NB4 (cell line): ENCODE measurements at regions not wholly inside any gene's neighbourhood (a gene's known extent, or its start where the extent isn't known, plus 50 kb on each side); places are given as distances from the start of the nearest gene placed in this dataset.

Experiments
- POLR2A ChIP-seq: IDR thresholded peaks from 2 replicates; pipeline ENCODE4 v1.6.1; 2011; ENCODE audit warnings: mild to moderate bottlenecking; ENCODE audit not compliant: insufficient read length; ENCODE audit errors: extremely low read depth
- TF ChIP-seq, protein P1 (sequence below): IDR thresholded peaks from one replicate; pipeline ENCODE4 v1.5.1; 2012; ENCODE audit warnings: low read depth, low read length

DNA sequence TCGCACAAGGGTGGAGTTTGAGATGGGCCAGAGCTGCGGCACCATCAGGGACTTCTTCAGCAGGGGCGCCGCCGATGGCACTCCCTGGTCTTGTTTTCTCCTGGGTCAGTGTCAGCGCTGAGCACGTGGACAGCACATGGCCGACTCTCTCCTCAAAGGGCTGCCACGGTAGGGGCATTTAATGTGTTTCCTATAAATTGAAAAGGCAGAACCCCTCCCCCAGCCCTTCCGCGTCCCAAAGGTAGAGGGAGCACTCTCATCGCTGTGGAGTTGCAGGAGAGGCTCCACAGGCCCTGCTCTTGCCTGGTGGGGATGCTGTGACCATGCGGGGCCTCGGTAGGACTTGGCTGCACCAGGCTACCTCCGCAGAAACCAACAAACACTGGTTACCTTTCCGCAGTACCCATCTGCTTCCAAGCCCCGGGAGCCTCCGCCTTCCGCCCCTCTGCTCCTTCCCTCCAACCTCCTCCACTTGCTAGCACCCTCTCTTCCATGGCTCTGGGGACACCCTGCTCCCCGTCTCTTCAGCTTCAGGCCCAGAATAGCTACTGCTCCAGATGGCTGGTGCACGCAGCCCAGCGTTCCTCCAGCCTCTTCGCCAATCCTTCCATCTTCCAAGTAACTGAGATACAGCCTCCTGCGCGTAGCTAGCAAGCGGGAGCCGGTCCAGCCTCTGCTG lies 166.3 kb upstream of the ADCY1 start:
- TF ChIP-seq POLR2A: no peak
- TF ChIP-seq, protein P1, sequence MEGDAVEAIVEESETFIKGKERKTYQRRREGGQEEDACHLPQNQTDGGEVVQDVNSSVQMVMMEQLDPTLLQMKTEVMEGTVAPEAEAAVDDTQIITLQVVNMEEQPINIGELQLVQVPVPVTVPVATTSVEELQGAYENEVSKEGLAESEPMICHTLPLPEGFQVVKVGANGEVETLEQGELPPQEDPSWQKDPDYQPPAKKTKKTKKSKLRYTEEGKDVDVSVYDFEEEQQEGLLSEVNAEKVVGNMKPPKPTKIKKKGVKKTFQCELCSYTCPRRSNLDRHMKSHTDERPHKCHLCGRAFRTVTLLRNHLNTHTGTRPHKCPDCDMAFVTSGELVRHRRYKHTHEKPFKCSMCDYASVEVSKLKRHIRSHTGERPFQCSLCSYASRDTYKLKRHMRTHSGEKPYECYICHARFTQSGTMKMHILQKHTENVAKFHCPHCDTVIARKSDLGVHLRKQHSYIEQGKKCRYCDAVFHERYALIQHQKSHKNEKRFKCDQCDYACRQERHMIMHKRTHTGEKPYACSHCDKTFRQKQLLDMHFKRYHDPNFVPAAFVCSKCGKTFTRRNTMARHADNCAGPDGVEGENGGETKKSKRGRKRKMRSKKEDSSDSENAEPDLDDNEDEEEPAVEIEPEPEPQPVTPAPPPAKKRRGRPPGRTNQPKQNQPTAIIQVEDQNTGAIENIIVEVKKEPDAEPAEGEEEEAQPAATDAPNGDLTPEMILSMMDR: no peak
